ENCODE measurements at regions not wholly inside any gene's neighbourhood (a gene's known extent, or its start where the extent isn't known, plus 50 kb on each side); places are given as distances from the start of the nearest gene placed in this dataset.

DNA sequence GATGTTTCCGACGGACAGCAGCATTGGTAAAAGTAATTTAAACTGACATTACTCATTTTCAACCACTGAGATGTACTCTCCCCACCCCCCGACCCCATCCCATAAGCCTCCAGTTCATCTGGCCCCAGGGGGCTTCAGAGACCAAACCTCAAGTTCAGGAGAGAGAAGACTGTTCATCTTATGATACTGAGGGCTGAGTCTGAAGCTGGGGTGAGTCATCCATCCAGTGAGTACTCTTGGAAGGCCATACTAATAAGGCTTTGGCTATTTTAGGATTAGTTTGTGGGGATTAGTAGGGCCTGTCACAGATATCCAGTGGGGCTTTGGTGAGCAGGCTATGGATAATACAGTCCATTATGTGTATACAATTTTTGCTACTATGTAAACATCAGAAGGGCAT, 125.3 kb upstream of the APCDD1 start:
- no peak for TF ChIP-seq POLR2A (IDR thresholded peaks at IDR 0.05)
- TF ChIP-seq, protein P1, sequence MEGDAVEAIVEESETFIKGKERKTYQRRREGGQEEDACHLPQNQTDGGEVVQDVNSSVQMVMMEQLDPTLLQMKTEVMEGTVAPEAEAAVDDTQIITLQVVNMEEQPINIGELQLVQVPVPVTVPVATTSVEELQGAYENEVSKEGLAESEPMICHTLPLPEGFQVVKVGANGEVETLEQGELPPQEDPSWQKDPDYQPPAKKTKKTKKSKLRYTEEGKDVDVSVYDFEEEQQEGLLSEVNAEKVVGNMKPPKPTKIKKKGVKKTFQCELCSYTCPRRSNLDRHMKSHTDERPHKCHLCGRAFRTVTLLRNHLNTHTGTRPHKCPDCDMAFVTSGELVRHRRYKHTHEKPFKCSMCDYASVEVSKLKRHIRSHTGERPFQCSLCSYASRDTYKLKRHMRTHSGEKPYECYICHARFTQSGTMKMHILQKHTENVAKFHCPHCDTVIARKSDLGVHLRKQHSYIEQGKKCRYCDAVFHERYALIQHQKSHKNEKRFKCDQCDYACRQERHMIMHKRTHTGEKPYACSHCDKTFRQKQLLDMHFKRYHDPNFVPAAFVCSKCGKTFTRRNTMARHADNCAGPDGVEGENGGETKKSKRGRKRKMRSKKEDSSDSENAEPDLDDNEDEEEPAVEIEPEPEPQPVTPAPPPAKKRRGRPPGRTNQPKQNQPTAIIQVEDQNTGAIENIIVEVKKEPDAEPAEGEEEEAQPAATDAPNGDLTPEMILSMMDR (IDR thresholded peaks at IDR 0.05): no peak

All from prostate gland (tissue), 2 donors.